GM12878 (cell line): ENCODE measurements at regions not wholly inside any gene's neighbourhood (a gene's known extent, or its start where the extent isn't known, plus 50 kb on each side); places are given as distances from the start of the nearest gene placed in this dataset.

Source experiments
- ATAC-seq: fragments of 200-7000 bp; cut with Tn5 transposase; 3 replicates; pipeline ENCODE4 v1.9.1; 2020; ENCODE audit warnings: mild to moderate bottlenecking, moderate library complexity
- BruUV-seq: library from RNA; stranded (reverse); fragments of 400-500 nt; replicated peaks from 2 replicates; lab custom pipeline; 2021; lab: Mats Ljungman, UMichigan
- CTCF ChIA-PET: fragments of 300-600 bp; sonication (Branson Sonifier 250); formaldehyde crosslinking; extraction: SDS; loops from one replicate; lab custom pipeline; 2021; ENCODE audit warnings: inconsistent platforms; lab: Yijun Ruan, JAX
- POLR2A ChIA-PET: fragments of 350-600 bp; formaldehyde crosslinking; extraction: SDS; loops from one replicate; lab custom pipeline; 2021; ENCODE audit warnings: inconsistent platforms; lab: Charles Lee
- RAD21 ChIA-PET: fragments of 300-600 bp; sonication (Branson Sonifier 250); formaldehyde crosslinking; loops from one replicate; lab custom pipeline; 2023; ENCODE audit warnings: antibody characterized with exemption; ENCODE audit not compliant: unreplicated experiment; lab: Charles Lee
- SMC1A ChIA-PET: fragments of 300-600 bp; sonication (Branson Sonifier 250); formaldehyde crosslinking; loops from one replicate; lab custom pipeline; 2023; ENCODE audit not compliant: unreplicated experiment, uncharacterized antibody; lab: Charles Lee
- DNase-seq: peaks from one replicate; pipeline ENCODE4 v3.0.0-alpha.2; 2011; ENCODE audit warnings: low read depth, low spot score
- FAIRE-seq: peaks from 3 replicates; lab custom pipeline; 2011; peaks lifted over from hg19 to GRCh38; lab: Jason Lieb, UNC
- H2AFZ ChIP-seq: 2 replicates; pipeline ENCODE4 v1.6.0; 2011; ENCODE audit warnings: low read depth, low read length, control low read depth; ENCODE audit not compliant: control insufficient read depth
- H3K27ac ChIP-seq: 2 replicates; pipeline ENCODE4 v1.5.1; 2011; ENCODE audit warnings: control low read depth; ENCODE audit not compliant: control insufficient read depth, insufficient read depth
- H3K27me3 ChIP-seq, 2 experiments: replicated peaks in 1 of 2; 2 replicates each; pipeline versions ENCODE4 v1.6.0 to v1.6.1; 2011; ENCODE audit warnings: low read length in 1 of 2; ENCODE audit not compliant: control insufficient read depth in 2 of 2, insufficient read depth in 2 of 2
- H3K36me3 ChIP-seq, 2 experiments: 2 replicates each; pipeline ENCODE4 v1.5.1; 2011; ENCODE audit warnings: low read length in 1 of 2; ENCODE audit not compliant: control insufficient read depth in 2 of 2, insufficient read depth in 2 of 2
- H3K4me1 ChIP-seq: 2 replicates; pipeline ENCODE4 v1.6.1; 2011; ENCODE audit warnings: mild to moderate bottlenecking, low read length, moderate library complexity, mixed read lengths; ENCODE audit not compliant: control insufficient read depth, insufficient read depth
- H3K4me2 ChIP-seq: 2 replicates; pipeline ENCODE4 v1.6.0; 2011; ENCODE audit warnings: control low read depth; ENCODE audit not compliant: control insufficient read depth, insufficient read depth
- H3K4me3 ChIP-seq: fragments of 200-600 bp; sonication (generic); 2 replicates; pipeline ENCODE4 v1.5.1; 2016
- H3K79me2 ChIP-seq: 2 replicates; pipeline ENCODE4 v1.6.0; 2011; ENCODE audit warnings: low read length; ENCODE audit not compliant: control insufficient read depth, insufficient read depth
- H3K9ac ChIP-seq: 2 replicates; pipeline ENCODE4 v1.8.0; 2011; ENCODE audit warnings: low read length, control low read depth, mixed read lengths; ENCODE audit not compliant: control insufficient read depth, insufficient read depth
- H3K9me3 ChIP-seq: replicated peaks from 3 replicates; pipeline ENCODE4 v1.5.1; 2011; ENCODE audit warnings: mild to moderate bottlenecking, low read length; ENCODE audit not compliant: control insufficient read depth, insufficient read depth
- H4K20me1 ChIP-seq: 2 replicates; pipeline ENCODE4 v1.6.0; 2011; ENCODE audit not compliant: control insufficient read depth, insufficient read depth
- CHD4 ChIP-seq: fragments of 200-600 bp; sonication (generic); IDR thresholded peaks from 2 replicates; pipeline ENCODE4 v1.6.1; 2016; ENCODE audit warnings: mild to moderate bottlenecking
- ESRRA ChIP-seq: IDR thresholded peaks from 2 replicates; pipeline ENCODE4 v1.6.1; 2012; ENCODE audit warnings: mild to moderate bottlenecking, low read length, improper control_type of control experiment
- IRF3 ChIP-seq: fragments of 450-650 bp; IDR thresholded peaks from 2 replicates; pipeline ENCODE4 v1.6.1; 2014; ENCODE audit warnings: mild to moderate bottlenecking
- REST ChIP-seq: IDR thresholded peaks from 2 replicates; pipeline ENCODE4 v1.6.1; 2012; ENCODE audit warnings: mild to moderate bottlenecking, low read depth, low read length
- SKIL ChIP-seq: fragments of 450-650 bp; IDR thresholded peaks from 2 replicates; pipeline ENCODE4 v1.6.1; 2017; ENCODE audit warnings: mild to moderate bottlenecking, low read depth, inconsistent platforms; ENCODE audit not compliant: poor library complexity, severe bottlenecking
- TBL1XR1 ChIP-seq: IDR thresholded peaks from 2 replicates; pipeline ENCODE4 v1.6.1; 2012; ENCODE audit warnings: low read depth, low read length, improper control_type of control experiment
- YY1 ChIP-seq: IDR thresholded peaks from 2 replicates; pipeline ENCODE4 v1.6.1; 2011; ENCODE audit warnings: low read depth, mild to moderate bottlenecking, low read length
- ZNF592 ChIP-seq: fragments of 450-650 bp; IDR thresholded peaks from 2 replicates; pipeline ENCODE4 v1.6.1; 2017; ENCODE audit warnings: mild to moderate bottlenecking, moderate library complexity
- ZNF622 ChIP-seq: fragments of 450-650 bp; IDR thresholded peaks from 2 replicates; pipeline ENCODE4 v1.6.1; 2017; ENCODE audit warnings: mild to moderate bottlenecking, inconsistent platforms
- WGBS: methylation state at CpG from one replicate; pipeline ENCODE4 v1.1.6; 2016; ENCODE audit warnings: low lambda C conversion rate; ENCODE audit not compliant: insufficient replicate concordance, insufficient coverage; ENCODE audit errors: missing lambda C conversion rate; 5-methylcytosine and 5-hydroxymethylcytosine counted together
- in situ Hi-C: fragments of 300-500 bp; cut with MboI; formaldehyde crosslinking; loops from 9 replicates; pipeline ENCODE4 v1.14.3; 2018; ENCODE audit warnings: mixed read lengths
- intact Hi-C: fragments of 100-400 bp; cut with micrococcal nuclease; formaldehyde crosslinking; loops from one replicate; pipeline ENCODE4 v1.14.2; 2022; ENCODE audit not compliant: unreplicated experiment

GRCh38 chr1:80365359-80366021 is 1359.0 kb upstream of the ADGRL4 start:
- 18% methylated on average over 5 of the region's 5 CpGs for WGBS
- Histone ChIP-seq H4K20me1 (no peaks in the 10 kb centered on the region), H3K4me3 (no peak overlapping the region), H3K4me1 (no peaks in the 10 kb centered on the region), H3K27me3 (no peaks in the 10 kb centered on the region), H3K4me2 (no peak overlapping the region), H3K9ac (no peak overlapping the region), H3K9me3 (no peaks in the 10 kb centered on the region), H3K79me2 (no peaks in the 10 kb centered on the region), H2AFZ (no peak overlapping the region), H3K27ac (no peak overlapping the region), H3K36me3 (no peaks in the 10 kb centered on the region)
- no TSS peak for BruUV-seq
- in situ Hi-C loops: no loop called here
- RAD21 ChIA-PET: no interaction called here
- POLR2A ChIA-PET: no interaction called here
- intact Hi-C loops: no loop called here
- DNase-seq: no peak
- no peak for FAIRE-seq
- CTCF ChIA-PET: interaction anchor here (0.7 kb wide), 1 partner anchor 37 kb away, joined by 3 read pairs; no protein-coding TSS in a partner anchor
- ATAC-seq: no peak
- SMC1A ChIA-PET: no interaction called here
- TF ChIP-seq REST (no peak), YY1 (no peak), ZNF592 (no peak), IRF3 (no peak), SKIL (no peak), ESRRA (no peak), ZNF622 (no peak), CHD4 (no peak), TBL1XR1 (no peak)
